Mesendoderm (in vitro differentiated cells): ENCODE measurements at regions not wholly inside any gene's neighbourhood (a gene's known extent, or its start where the extent isn't known, plus 50 kb on each side); places are given as distances from the start of the nearest gene placed in this dataset.

Experiments used
- DNase-seq: peaks from one replicate; pipeline ENCODE4 v3.0.0; 2013
- H2AK5ac ChIP-seq: 2 replicates; pipeline ENCODE4 v1.6.1; 2013; ENCODE audit warnings: low read length, inconsistent platforms
- H2BK120ac ChIP-seq: 2 replicates; pipeline ENCODE4 v1.6.1; 2013; ENCODE audit warnings: low read depth, mild to moderate bottlenecking, low read length, moderate library complexity, mixed read lengths
- H2BK15ac ChIP-seq: replicated peaks from 2 replicates; pipeline ENCODE4 v1.6.1; 2013; ENCODE audit warnings: low read depth, mild to moderate bottlenecking, moderate library complexity
- H2BK5ac ChIP-seq: 2 replicates; pipeline ENCODE4 v1.6.1; 2013; ENCODE audit warnings: low read length, inconsistent platforms
- H3K18ac ChIP-seq: 2 replicates; pipeline ENCODE4 v1.6.1; 2013; ENCODE audit warnings: mild to moderate bottlenecking, low read length, mixed read lengths
- H3K23ac ChIP-seq: one replicate; pipeline ENCODE4 v1.6.1; 2013; ENCODE audit warnings: low read length
- H3K27ac ChIP-seq: 2 replicates; pipeline ENCODE4 v1.5.1; 2013; ENCODE audit warnings: low read depth, mild to moderate bottlenecking, inconsistent platforms, low read length, moderate library complexity
- H3K27me3 ChIP-seq: 2 replicates; pipeline ENCODE4 v1.6.1; 2013; ENCODE audit warnings: low read length, control low read depth, mild to moderate bottlenecking, inconsistent platforms; ENCODE audit not compliant: insufficient read depth, poor library complexity
- H3K36me3 ChIP-seq: 2 replicates; pipeline ENCODE4 v1.6.1; 2013; ENCODE audit warnings: low read length, inconsistent platforms; ENCODE audit not compliant: control insufficient read depth, insufficient read depth
- H3K4ac ChIP-seq: one replicate; pipeline ENCODE4 v1.6.1; 2013; ENCODE audit warnings: low read depth, mild to moderate bottlenecking, low read length, moderate library complexity
- H3K4me1 ChIP-seq: 2 replicates; pipeline ENCODE4 v1.6.1; 2013; ENCODE audit warnings: low read depth, low read length, inconsistent platforms; ENCODE audit not compliant: control insufficient read depth
- H3K4me2 ChIP-seq: 2 replicates; pipeline ENCODE4 v1.6.1; 2013; ENCODE audit warnings: low read length
- H3K4me3 ChIP-seq: 2 replicates; pipeline ENCODE4 v1.5.1; 2013; ENCODE audit warnings: mild to moderate bottlenecking, low read length
- H3K56ac ChIP-seq: one replicate; pipeline ENCODE4 v1.6.1; 2013; ENCODE audit warnings: low read length
- H3K79me1 ChIP-seq: 2 replicates; pipeline ENCODE4 v1.6.1; 2013; ENCODE audit warnings: low read length, inconsistent platforms
- H3K79me2 ChIP-seq: 2 replicates; pipeline ENCODE4 v1.6.1; 2013; ENCODE audit warnings: mild to moderate bottlenecking, low read length; ENCODE audit not compliant: control insufficient read depth, insufficient read depth
- H3K9ac ChIP-seq: 2 replicates; pipeline ENCODE4 v1.6.1; 2013; ENCODE audit warnings: low read length, inconsistent platforms
- H4K5ac ChIP-seq: one replicate; pipeline ENCODE4 v1.6.1; 2013; ENCODE audit warnings: low read length
- H4K8ac ChIP-seq: one replicate; pipeline ENCODE4 v1.6.1; 2013; ENCODE audit warnings: low read depth, mild to moderate bottlenecking, control low read depth, low read length, moderate library complexity
- WGBS: extraction: QIAGEN DNeasy Blood & Tissue Kit; methylation state at CpG from one replicate; pipeline ENCODE4 v1.1.7; 2013; ENCODE audit warnings: low lambda C conversion rate, missing lambda C conversion rate; ENCODE audit not compliant: insufficient coverage; ENCODE audit errors: extremely low coverage; 5-methylcytosine and 5-hydroxymethylcytosine counted together

DNA sequence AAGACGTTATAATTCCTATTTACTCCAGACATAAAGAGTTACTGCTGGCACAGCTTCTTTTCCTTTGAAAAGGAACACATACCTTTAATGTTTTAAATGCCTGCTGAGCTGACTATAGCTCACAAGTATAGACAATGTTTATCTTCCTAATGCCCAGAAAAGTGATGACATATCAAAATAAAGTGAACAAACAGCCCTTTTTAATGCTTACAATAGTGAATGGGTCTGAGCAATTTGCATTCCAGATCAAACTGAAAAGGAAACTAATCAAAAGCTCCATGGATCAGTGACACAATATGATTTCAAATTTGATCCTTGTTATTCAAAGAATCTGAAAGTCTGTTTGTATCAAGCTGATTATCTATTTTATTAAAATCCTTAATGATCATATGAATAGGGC, 233.6 kb upstream of the SEMA3E start:
- H4K5ac ChIP-seq, result no peak overlapping the region
- no peaks in the 10 kb centered on the region for H3K36me3 ChIP-seq
- no peaks in the 10 kb centered on the region for H3K4me1 ChIP-seq
- H3K79me1 ChIP-seq, result no peaks in the 10 kb centered on the region
- no peak overlapping the region for H2BK120ac ChIP-seq
- no peak overlapping the region for H3K56ac ChIP-seq
- H3K79me2 ChIP-seq, result no peaks in the 10 kb centered on the region
- H3K4ac ChIP-seq, result no peak overlapping the region
- H2BK15ac ChIP-seq, result no peak overlapping the region
- no peak overlapping the region for H3K9ac ChIP-seq
- H3K4me3 ChIP-seq, result no peak overlapping the region
- H3K18ac ChIP-seq, result no peak overlapping the region
- WGBS, result no CpG with 5 or more reads among the region's 1 CpG
- H3K27ac ChIP-seq, result no peak overlapping the region
- no peak overlapping the region for H2AK5ac ChIP-seq
- H3K4me2 ChIP-seq, result no peak overlapping the region
- DNase-seq, result no peak
- no peak overlapping the region for H4K8ac ChIP-seq
- H3K27me3 ChIP-seq, result no peaks in the 10 kb centered on the region
- no peak overlapping the region for H3K23ac ChIP-seq
- H2BK5ac ChIP-seq, result no peak overlapping the region

DNA sequence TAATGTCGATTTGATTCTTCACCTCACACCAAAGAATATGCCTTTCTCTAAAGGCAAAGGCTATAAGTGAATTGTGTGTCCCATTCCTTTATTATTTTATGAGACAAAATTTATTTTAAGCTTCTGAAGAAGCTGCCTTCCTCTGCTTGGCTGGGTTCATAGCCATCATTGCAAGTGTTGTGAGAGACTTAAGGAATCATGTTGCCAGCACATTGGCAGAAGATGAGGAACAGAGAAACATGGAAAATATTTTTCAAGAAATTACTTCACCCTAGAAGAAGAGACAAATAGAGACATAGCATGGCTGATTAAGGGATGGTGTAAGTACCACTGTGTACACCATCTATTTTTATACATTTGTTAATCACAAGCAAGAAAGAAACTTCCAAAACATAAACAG, 230.1 kb upstream of the SEMA3E start:
- no peak overlapping the region for H3K56ac ChIP-seq
- no peak overlapping the region for H3K27ac ChIP-seq
- no peak overlapping the region for H2BK15ac ChIP-seq
- H4K8ac ChIP-seq, result no peak overlapping the region
- no peak overlapping the region for H4K5ac ChIP-seq
- H3K79me2 ChIP-seq, result no peaks in the 10 kb centered on the region
- H3K4me2 ChIP-seq, result no peak overlapping the region
- no peaks in the 10 kb centered on the region for H3K36me3 ChIP-seq
- H3K79me1 ChIP-seq, result no peaks in the 10 kb centered on the region
- no CpG with 5 or more reads among the region's 1 CpG for WGBS
- no peak overlapping the region for H2AK5ac ChIP-seq
- H3K27me3 ChIP-seq, result no peaks in the 10 kb centered on the region
- no peak overlapping the region for H3K9ac ChIP-seq
- H3K4me1 ChIP-seq, result no peaks in the 10 kb centered on the region
- H2BK120ac ChIP-seq, result no peak overlapping the region
- DNase-seq, result no peak
- H3K18ac ChIP-seq, result no peak overlapping the region
- no peak overlapping the region for H3K4ac ChIP-seq
- no peak overlapping the region for H2BK5ac ChIP-seq
- H3K4me3 ChIP-seq, result no peak overlapping the region
- no peak overlapping the region for H3K23ac ChIP-seq

DNA sequence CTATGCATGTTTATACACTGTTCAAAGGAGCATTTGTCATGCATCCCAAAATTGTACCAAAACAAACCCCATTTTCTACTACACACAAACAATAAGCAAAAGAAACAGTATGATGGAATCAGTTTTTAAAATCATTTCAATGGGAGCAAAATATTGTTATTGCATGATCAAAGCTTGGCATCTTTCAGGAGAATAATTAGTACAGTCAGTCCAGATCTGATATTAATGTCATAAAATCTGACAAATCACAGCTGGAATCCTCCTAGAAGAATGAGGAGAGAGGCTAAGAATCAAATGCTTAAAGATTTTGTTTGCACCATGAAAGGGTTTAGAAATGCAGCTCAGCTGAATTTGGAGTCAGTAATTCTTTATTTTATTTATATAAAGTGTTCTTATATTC, 229.7 kb upstream of the SEMA3E start:
- H2AK5ac ChIP-seq, result no peak overlapping the region

GRCh38 chr7:83876593-83876992, 227.7 kb upstream of the SEMA3E start:
- no peaks in the 10 kb centered on the region for H3K4me1 ChIP-seq
- H3K9ac ChIP-seq, result no peak overlapping the region
- H2BK15ac ChIP-seq, result no peak overlapping the region
- H3K23ac ChIP-seq, result no peak overlapping the region
- no peak overlapping the region for H3K4me3 ChIP-seq
- no peak overlapping the region for H2BK5ac ChIP-seq
- no CpG with 5 or more reads among the region's 2 CpGs for WGBS
- DNase-seq, result peak; percentile 19
- H3K36me3 ChIP-seq, result no peaks in the 10 kb centered on the region
- no peak overlapping the region for H3K56ac ChIP-seq
- H3K4ac ChIP-seq, result no peak overlapping the region
- H4K8ac ChIP-seq, result peak overlapping the region; percentile 13
- H2AK5ac ChIP-seq, result no peak overlapping the region
- H2BK120ac ChIP-seq, result no peak overlapping the region
- no peaks in the 10 kb centered on the region for H3K27me3 ChIP-seq
- H3K27ac ChIP-seq, result no peak overlapping the region
- no peaks in the 10 kb centered on the region for H3K79me1 ChIP-seq
- H3K4me2 ChIP-seq, result no peak overlapping the region
- H4K5ac ChIP-seq, result no peak overlapping the region
- no peak overlapping the region for H3K18ac ChIP-seq
- H3K79me2 ChIP-seq, result no peaks in the 10 kb centered on the region

More for the DNA sequence above, 229.7 kb upstream of the SEMA3E start:
- H3K4ac ChIP-seq, result no peak overlapping the region
- no peaks in the 10 kb centered on the region for H3K27me3 ChIP-seq
- H3K4me2 ChIP-seq, result no peak overlapping the region
- no peak overlapping the region for H2BK5ac ChIP-seq
- H3K4me1 ChIP-seq, result no peaks in the 10 kb centered on the region
- H2BK15ac ChIP-seq, result no peak overlapping the region
- no peak overlapping the region for H3K56ac ChIP-seq
- no peak overlapping the region for H3K9ac ChIP-seq
- H3K79me1 ChIP-seq, result no peaks in the 10 kb centered on the region
- no peak for DNase-seq
- no peak overlapping the region for H3K18ac ChIP-seq
- H3K79me2 ChIP-seq, result no peaks in the 10 kb centered on the region
- H3K23ac ChIP-seq, result no peak overlapping the region
- no peak overlapping the region for H4K5ac ChIP-seq
- no peak overlapping the region for H4K8ac ChIP-seq
- H2BK120ac ChIP-seq, result no peak overlapping the region
- H3K27ac ChIP-seq, result no peak overlapping the region
- H3K36me3 ChIP-seq, result no peaks in the 10 kb centered on the region
- H3K4me3 ChIP-seq, result no peak overlapping the region

- H3K4me2 ChIP-seq, result no peak overlapping the region
- H3K79me2 ChIP-seq, result no peaks in the 10 kb centered on the region
- no peak overlapping the region for H3K56ac ChIP-seq
- no peak overlapping the region for H2BK15ac ChIP-seq
- no peak for DNase-seq
- H3K18ac ChIP-seq, result no peak overlapping the region
- no peak overlapping the region for H3K27ac ChIP-seq
- no peak overlapping the region for H3K23ac ChIP-seq
- H2BK5ac ChIP-seq, result no peak overlapping the region
- no peaks in the 10 kb centered on the region for H3K27me3 ChIP-seq
- no peaks in the 10 kb centered on the region for H3K36me3 ChIP-seq
- H3K4me1 ChIP-seq, result no peaks in the 10 kb centered on the region
- no peak overlapping the region for H2AK5ac ChIP-seq
- no peak overlapping the region for H3K4ac ChIP-seq
- no peak overlapping the region for H4K5ac ChIP-seq
- H4K8ac ChIP-seq, result no peak overlapping the region
- no peak overlapping the region for H3K9ac ChIP-seq
- H3K79me1 ChIP-seq, result no peaks in the 10 kb centered on the region
- WGBS, result no CpG with 5 or more reads among the region's 4 CpGs
- H3K4me3 ChIP-seq, result no peak overlapping the region
- no peak overlapping the region for H2BK120ac ChIP-seq
These were observed 224.5 kb upstream of the SEMA3E start for GRCh38 chr7:83873459-83873858.

GRCh38 chr7:83872501-83872900, 223.6 kb upstream of the SEMA3E start:
- H3K27ac ChIP-seq, result no peak overlapping the region

More at GRCh38 chr7:83872501-83872900, 223.6 kb upstream of the SEMA3E start:
- H3K23ac ChIP-seq, result no peak overlapping the region
- H2BK120ac ChIP-seq, result no peak overlapping the region
- no peak for DNase-seq
- H3K18ac ChIP-seq, result no peak overlapping the region
- H3K4me2 ChIP-seq, result no peak overlapping the region
- H3K79me2 ChIP-seq, result no peaks in the 10 kb centered on the region
- H4K8ac ChIP-seq, result no peak overlapping the region
- no peaks in the 10 kb centered on the region for H3K27me3 ChIP-seq
- H2BK15ac ChIP-seq, result no peak overlapping the region
- no peak overlapping the region for H2BK5ac ChIP-seq
- H2AK5ac ChIP-seq, result no peak overlapping the region
- no peak overlapping the region for H3K9ac ChIP-seq
- H3K79me1 ChIP-seq, result no peaks in the 10 kb centered on the region
- no peak overlapping the region for H3K4me3 ChIP-seq
- no peak overlapping the region for H3K4ac ChIP-seq
- no peak overlapping the region for H4K5ac ChIP-seq
- H3K36me3 ChIP-seq, result no peaks in the 10 kb centered on the region
- WGBS, result no CpG with 5 or more reads among the region's 4 CpGs
- H3K56ac ChIP-seq, result no peak overlapping the region
- no peaks in the 10 kb centered on the region for H3K4me1 ChIP-seq
